ENCODE measurements at regions not wholly inside any gene's neighbourhood (a gene's known extent, or its start where the extent isn't known, plus 50 kb on each side); places are given as distances from the start of the nearest gene placed in this dataset.

DNA sequence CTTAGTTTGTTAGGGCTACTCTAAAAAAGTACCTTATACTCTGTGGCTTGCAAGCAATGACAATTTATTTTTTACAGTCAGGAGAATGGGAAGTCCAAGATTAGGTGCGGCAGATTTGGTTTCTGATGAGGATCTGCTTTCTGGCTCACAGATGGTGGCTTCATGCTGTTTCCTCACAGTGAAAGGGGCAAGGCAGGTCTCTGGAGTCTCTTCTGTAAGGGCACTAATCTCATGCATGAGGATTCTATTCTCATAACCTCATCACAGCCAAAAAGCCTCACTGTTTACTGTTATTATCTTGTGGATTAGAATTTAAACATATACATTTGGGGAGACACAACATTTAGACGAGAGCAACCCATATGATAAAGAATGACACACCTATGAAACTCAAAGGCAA, 1957.4 kb upstream of the SEL1L start:
- TF ChIP-seq, protein P1, sequence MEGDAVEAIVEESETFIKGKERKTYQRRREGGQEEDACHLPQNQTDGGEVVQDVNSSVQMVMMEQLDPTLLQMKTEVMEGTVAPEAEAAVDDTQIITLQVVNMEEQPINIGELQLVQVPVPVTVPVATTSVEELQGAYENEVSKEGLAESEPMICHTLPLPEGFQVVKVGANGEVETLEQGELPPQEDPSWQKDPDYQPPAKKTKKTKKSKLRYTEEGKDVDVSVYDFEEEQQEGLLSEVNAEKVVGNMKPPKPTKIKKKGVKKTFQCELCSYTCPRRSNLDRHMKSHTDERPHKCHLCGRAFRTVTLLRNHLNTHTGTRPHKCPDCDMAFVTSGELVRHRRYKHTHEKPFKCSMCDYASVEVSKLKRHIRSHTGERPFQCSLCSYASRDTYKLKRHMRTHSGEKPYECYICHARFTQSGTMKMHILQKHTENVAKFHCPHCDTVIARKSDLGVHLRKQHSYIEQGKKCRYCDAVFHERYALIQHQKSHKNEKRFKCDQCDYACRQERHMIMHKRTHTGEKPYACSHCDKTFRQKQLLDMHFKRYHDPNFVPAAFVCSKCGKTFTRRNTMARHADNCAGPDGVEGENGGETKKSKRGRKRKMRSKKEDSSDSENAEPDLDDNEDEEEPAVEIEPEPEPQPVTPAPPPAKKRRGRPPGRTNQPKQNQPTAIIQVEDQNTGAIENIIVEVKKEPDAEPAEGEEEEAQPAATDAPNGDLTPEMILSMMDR (IDR thresholded peaks at IDR 0.05), result no peak
- TF ChIP-seq EP300 (IDR thresholded peaks at IDR 0.05), result no peak

All from upper lobe of left lung (tissue), 4 donors.